Astrocyte (in vitro differentiated cells and primary cell): ENCODE measurements at regions not wholly inside any gene's neighbourhood (a gene's known extent, or its start where the extent isn't known, plus 50 kb on each side); places are given as distances from the start of the nearest gene placed in this dataset.

ENCODE experiments used
- DNase-seq: peaks from one replicate; pipeline ENCODE4 v3.0.0-alpha.2; 2010; ENCODE audit warnings: low read depth
- FAIRE-seq: peaks from 2 replicates; lab custom pipeline; 2011; peaks lifted over from hg19 to GRCh38; lab: Jason Lieb, UNC
- H2AFZ ChIP-seq: 2 replicates; pipeline ENCODE4 v1.6.0; 2012; ENCODE audit warnings: low read depth, low read length, inconsistent platforms
- H3K27ac ChIP-seq: 2 replicates; pipeline ENCODE4 v1.5.1; 2011; ENCODE audit warnings: low read depth, low read length, inconsistent platforms
- H3K27me3 ChIP-seq: 2 replicates; pipeline ENCODE4 v1.6.0; 2011; ENCODE audit warnings: low read length, inconsistent platforms; ENCODE audit not compliant: insufficient read depth
- H3K36me3 ChIP-seq: 2 replicates; pipeline ENCODE4 v1.5.1; 2011; ENCODE audit warnings: low read length, inconsistent platforms; ENCODE audit not compliant: insufficient read depth
- H3K4me1 ChIP-seq: 2 replicates; pipeline ENCODE4 v1.5.1; 2011; ENCODE audit warnings: low read length, inconsistent platforms; ENCODE audit not compliant: insufficient read depth
- H3K4me2 ChIP-seq: 2 replicates; pipeline ENCODE4 v1.6.0; 2012; ENCODE audit warnings: low read length, inconsistent platforms
- H3K4me3 ChIP-seq: 2 replicates; pipeline ENCODE4 v1.5.1; 2011; ENCODE audit warnings: low read depth, mild to moderate bottlenecking, low read length, inconsistent platforms; ENCODE audit not compliant: insufficient read depth
- H3K79me2 ChIP-seq: 2 replicates; pipeline ENCODE4 v1.6.0; 2012; ENCODE audit warnings: mild to moderate bottlenecking, low read length, inconsistent platforms; ENCODE audit not compliant: insufficient read depth
- H3K9ac ChIP-seq: 2 replicates; pipeline ENCODE4 v1.6.0; 2012; ENCODE audit warnings: mild to moderate bottlenecking, low read length, inconsistent platforms
- H3K9me3 ChIP-seq: 2 replicates; pipeline ENCODE4 v1.5.1; 2012; ENCODE audit warnings: low read depth, mild to moderate bottlenecking, low read length, inconsistent platforms; ENCODE audit not compliant: insufficient read depth
- H4K20me1 ChIP-seq: 2 replicates; pipeline ENCODE4 v1.6.0; 2012; ENCODE audit warnings: low read length, inconsistent platforms; ENCODE audit not compliant: insufficient read depth
- H3K27ac Mint-ChIP-seq: one replicate; pipeline ENCODE4 v1.8.0; 2021; ENCODE audit warnings: mild to moderate bottlenecking, mixed read lengths; ENCODE audit not compliant: unreplicated experiment
- H3K27me3 Mint-ChIP-seq: one replicate; pipeline ENCODE4 v1.8.0; 2021; ENCODE audit warnings: low read depth, mixed read lengths; ENCODE audit not compliant: unreplicated experiment
- H3K36me3 Mint-ChIP-seq: one replicate; pipeline ENCODE4 v1.8.0; 2021; ENCODE audit warnings: low read depth, mixed read lengths; ENCODE audit not compliant: unreplicated experiment
- H3K4me1 Mint-ChIP-seq: one replicate; pipeline ENCODE4 v1.8.0; 2021; ENCODE audit warnings: low read depth, mixed read lengths; ENCODE audit not compliant: unreplicated experiment
- H3K4me3 Mint-ChIP-seq: one replicate; pipeline ENCODE4 v1.8.0; 2021; ENCODE audit warnings: mild to moderate bottlenecking, moderate library complexity, mixed read lengths; ENCODE audit not compliant: unreplicated experiment
- H3K9me3 Mint-ChIP-seq: one replicate; pipeline ENCODE4 v1.8.0; 2021; ENCODE audit warnings: mild to moderate bottlenecking, mixed read lengths; ENCODE audit not compliant: unreplicated experiment
- EZH2 ChIP-seq: IDR thresholded peaks from 2 replicates; pipeline ENCODE4 v1.6.1; 2012; ENCODE audit warnings: mild to moderate bottlenecking, low read length, inconsistent platforms; ENCODE audit not compliant: insufficient read depth
- TF ChIP-seq, protein P1 (sequence below): IDR thresholded peaks from 2 replicates; pipeline ENCODE4 v1.5.1; 2011; ENCODE audit warnings: low read depth, mild to moderate bottlenecking, inconsistent platforms, low read length, moderate library complexity; ENCODE audit not compliant: insufficient read depth

DNA sequence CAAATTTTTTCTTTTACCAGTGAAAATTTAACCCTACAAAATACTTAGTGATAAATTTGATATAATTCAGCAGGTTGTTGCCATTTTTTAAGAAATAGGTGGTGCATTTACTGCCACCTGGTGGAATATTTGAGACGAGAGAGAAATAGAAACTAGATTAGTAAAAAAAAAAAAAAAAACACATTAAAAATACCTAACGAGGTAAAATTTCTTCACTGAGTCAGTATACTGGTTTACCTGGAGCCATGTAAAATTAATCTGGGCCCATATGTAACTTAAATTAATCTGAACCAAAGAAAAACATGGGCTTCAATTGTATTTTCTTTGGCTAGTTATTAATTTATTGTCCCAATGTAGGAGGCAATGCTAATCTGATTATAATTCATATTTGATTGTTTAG is 520.8 kb downstream of the EPM2A start:
- no peaks in the 10 kb centered on the region for H3K4me1 ChIP-seq
- FAIRE-seq (no peak), DNase-seq (peak; percentile 6)
- Mint-ChIP-seq H3K4me1 (no peaks in the 10 kb centered on the region), H3K36me3 (no peaks in the 10 kb centered on the region), H3K27me3 (no peaks in the 10 kb centered on the region), H3K9me3 (no peaks in the 10 kb centered on the region), H3K4me3 (no peak overlapping the region), H3K27ac (no peak overlapping the region)
- H2AFZ ChIP-seq: no peak overlapping the region
- H3K27ac ChIP-seq: no peak overlapping the region
- H3K9ac ChIP-seq: no peak overlapping the region
- no peak for TF ChIP-seq EZH2
- TF ChIP-seq, protein P1, sequence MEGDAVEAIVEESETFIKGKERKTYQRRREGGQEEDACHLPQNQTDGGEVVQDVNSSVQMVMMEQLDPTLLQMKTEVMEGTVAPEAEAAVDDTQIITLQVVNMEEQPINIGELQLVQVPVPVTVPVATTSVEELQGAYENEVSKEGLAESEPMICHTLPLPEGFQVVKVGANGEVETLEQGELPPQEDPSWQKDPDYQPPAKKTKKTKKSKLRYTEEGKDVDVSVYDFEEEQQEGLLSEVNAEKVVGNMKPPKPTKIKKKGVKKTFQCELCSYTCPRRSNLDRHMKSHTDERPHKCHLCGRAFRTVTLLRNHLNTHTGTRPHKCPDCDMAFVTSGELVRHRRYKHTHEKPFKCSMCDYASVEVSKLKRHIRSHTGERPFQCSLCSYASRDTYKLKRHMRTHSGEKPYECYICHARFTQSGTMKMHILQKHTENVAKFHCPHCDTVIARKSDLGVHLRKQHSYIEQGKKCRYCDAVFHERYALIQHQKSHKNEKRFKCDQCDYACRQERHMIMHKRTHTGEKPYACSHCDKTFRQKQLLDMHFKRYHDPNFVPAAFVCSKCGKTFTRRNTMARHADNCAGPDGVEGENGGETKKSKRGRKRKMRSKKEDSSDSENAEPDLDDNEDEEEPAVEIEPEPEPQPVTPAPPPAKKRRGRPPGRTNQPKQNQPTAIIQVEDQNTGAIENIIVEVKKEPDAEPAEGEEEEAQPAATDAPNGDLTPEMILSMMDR: peak; percentile 48
- no peak overlapping the region for H3K4me3 ChIP-seq
- H4K20me1 ChIP-seq: no peaks in the 10 kb centered on the region
- no peaks in the 10 kb centered on the region for H3K79me2 ChIP-seq
- no peaks in the 10 kb centered on the region for H3K36me3 ChIP-seq
- H3K9me3 ChIP-seq: no peaks in the 10 kb centered on the region
- H3K27me3 ChIP-seq: no peaks in the 10 kb centered on the region
- H3K4me2 ChIP-seq: peak overlapping the region; percentile 37

DNA sequence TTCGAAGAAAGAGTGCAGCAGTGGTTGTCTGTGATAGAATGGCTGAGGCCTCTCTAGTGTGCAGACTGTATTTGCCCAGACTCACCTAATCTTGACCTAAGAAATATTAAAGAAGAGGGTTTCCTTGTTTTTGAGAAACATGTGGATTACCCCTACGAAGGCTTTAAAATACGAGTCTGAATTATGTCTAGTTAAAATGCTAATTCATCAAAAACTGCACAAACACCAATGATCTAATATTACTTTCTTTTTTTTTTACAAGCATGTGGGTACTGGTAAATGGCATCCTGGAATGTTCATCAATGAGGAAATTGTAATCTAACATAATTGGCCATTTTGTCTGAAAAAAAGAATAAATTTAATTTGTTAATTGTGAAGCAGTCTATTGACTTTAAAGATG is 510.9 kb downstream of the EPM2A start:
- Mint-ChIP-seq H3K4me1 (no peaks in the 10 kb centered on the region), H3K4me3 (no peak overlapping the region), H3K36me3 (no peaks in the 10 kb centered on the region), H3K27ac (no peak overlapping the region), H3K9me3 (no peaks in the 10 kb centered on the region), H3K27me3 (no peaks in the 10 kb centered on the region)
- H3K4me2 ChIP-seq: no peak overlapping the region
- H3K27me3 ChIP-seq: no peaks in the 10 kb centered on the region
- H3K9ac ChIP-seq: no peak overlapping the region
- DNase-seq (no peak), FAIRE-seq (no peak)
- no peak overlapping the region for H3K4me3 ChIP-seq
- H3K9me3 ChIP-seq: no peaks in the 10 kb centered on the region
- H3K36me3 ChIP-seq: no peaks in the 10 kb centered on the region
- no peaks in the 10 kb centered on the region for H4K20me1 ChIP-seq
- no peaks in the 10 kb centered on the region for H3K79me2 ChIP-seq
- H3K4me1 ChIP-seq: no peaks in the 10 kb centered on the region
- no peak overlapping the region for H2AFZ ChIP-seq
- TF ChIP-seq, protein P1: no peak
- no peak for TF ChIP-seq EZH2
- H3K27ac ChIP-seq: no peak overlapping the region

DNA sequence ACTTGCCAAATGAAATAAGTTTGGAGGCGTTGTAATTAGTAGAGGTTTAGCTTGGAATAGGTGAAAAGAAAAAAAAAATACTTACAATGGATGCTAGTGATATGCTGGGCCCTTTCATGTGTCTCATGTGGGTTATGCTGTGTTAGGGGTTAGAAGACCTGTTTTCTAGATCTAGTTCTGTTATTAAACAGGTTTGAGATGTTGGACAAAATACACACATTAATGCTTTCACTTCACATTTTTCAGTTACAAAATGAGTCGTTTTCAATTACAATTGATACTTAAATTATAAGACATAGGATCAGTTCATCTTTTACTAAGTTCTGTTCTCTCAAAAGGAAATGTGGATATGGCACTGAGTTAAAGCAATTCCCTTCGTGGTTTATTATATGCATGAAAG is 509.8 kb downstream of the EPM2A start:
- no peak overlapping the region for H3K4me2 ChIP-seq
- Mint-ChIP-seq H3K27ac (no peak overlapping the region), H3K36me3 (no peaks in the 10 kb centered on the region), H3K9me3 (no peaks in the 10 kb centered on the region), H3K4me1 (no peaks in the 10 kb centered on the region), H3K27me3 (no peaks in the 10 kb centered on the region), H3K4me3 (no peak overlapping the region)
- no peaks in the 10 kb centered on the region for H3K27me3 ChIP-seq
- no peak for DNase-seq
- no peak for FAIRE-seq
- H3K36me3 ChIP-seq: no peaks in the 10 kb centered on the region
- H2AFZ ChIP-seq: no peak overlapping the region
- no peaks in the 10 kb centered on the region for H4K20me1 ChIP-seq
- H3K27ac ChIP-seq: no peak overlapping the region
- no peaks in the 10 kb centered on the region for H3K9me3 ChIP-seq
- no peaks in the 10 kb centered on the region for H3K79me2 ChIP-seq
- TF ChIP-seq EZH2: no peak
- TF ChIP-seq, protein P1: no peak
- H3K4me1 ChIP-seq: no peaks in the 10 kb centered on the region
- H3K4me3 ChIP-seq: no peak overlapping the region
- H3K9ac ChIP-seq: no peak overlapping the region
